HG02763 (cell line): ENCODE measurements at regions not wholly inside any gene's neighbourhood (a gene's known extent, or its start where the extent isn't known, plus 50 kb on each side); places are given as distances from the start of the nearest gene placed in this dataset.

Experiments
- ATAC-seq: cut with Tn5 transposase; IDR thresholded peaks from one replicate; pipeline ENCODE4 v1.9.1; 2021; ENCODE audit warnings: mild to moderate bottlenecking, moderate library complexity; ENCODE audit not compliant: unreplicated experiment

GRCh38 chr6:141688916-141689315, 443.8 kb upstream of the GJE1 start:
- peak; percentile 67 for ATAC-seq

- ATAC-seq, result no peak
These were observed 447.3 kb upstream of the GJE1 start for GRCh38 chr6:141685416-141685815.

GRCh38 chr6:141682391-141682790, 450.3 kb upstream of the GJE1 start:
- no peak for ATAC-seq

GRCh38 chr6:141677598-141678211, 455.0 kb upstream of the GJE1 start:
- no peak for ATAC-seq

- ATAC-seq, result no peak
These were observed 456.8 kb upstream of the GJE1 start for GRCh38 chr6:141675957-141676356.

- ATAC-seq, result no peak
These were observed 463.6 kb upstream of the GJE1 start for GRCh38 chr6:141669141-141669540.

GRCh38 chr6:141667580-141668309, 465.0 kb upstream of the GJE1 start:
- no peak for ATAC-seq

GRCh38 chr6:141666187-141666586, 466.5 kb upstream of the GJE1 start:
- no peak for ATAC-seq

- ATAC-seq, result no peak
These were observed 468.0 kb upstream of the GJE1 start for GRCh38 chr6:141664744-141665143.

- no peak for ATAC-seq
These were observed 473.1 kb upstream of the GJE1 start for GRCh38 chr6:141659582-141659981.

GRCh38 chr6:141658696-141659095, 474.0 kb upstream of the GJE1 start:
- no peak for ATAC-seq

- ATAC-seq, result no peak
These were observed 474.9 kb upstream of the GJE1 start for GRCh38 chr6:141657812-141658211.

- ATAC-seq, result no peak
These were observed 479.1 kb upstream of the GJE1 start for GRCh38 chr6:141653590-141653989.

GRCh38 chr6:141641951-141642350, 490.8 kb upstream of the GJE1 start:
- ATAC-seq, result no peak

GRCh38 chr6:141641406-141641805, 491.3 kb upstream of the GJE1 start:
- no peak for ATAC-seq

- ATAC-seq, result no peak
These were observed 497.1 kb upstream of the GJE1 start for GRCh38 chr6:141635621-141636020.

GRCh38 chr6:141634269-141634668, 498.5 kb upstream of the GJE1 start:
- ATAC-seq, result no peak

GRCh38 chr6:141624301-141624700, 508.4 kb upstream of the GJE1 start:
- ATAC-seq, result no peak

- ATAC-seq, result no peak
These were observed 514.5 kb upstream of the GJE1 start for GRCh38 chr6:141618180-141618581.

- ATAC-seq, result no peak
These were observed 522.0 kb upstream of the GJE1 start for GRCh38 chr6:141610741-141611140.

- ATAC-seq, result no peak
These were observed 524.8 kb upstream of the GJE1 start for GRCh38 chr6:141607956-141608355.

- no peak for ATAC-seq
These were observed 534.2 kb upstream of the GJE1 start for GRCh38 chr6:141598487-141598886.

- no peak for ATAC-seq
These were observed 537.9 kb upstream of the GJE1 start for GRCh38 chr6:141594874-141595273.
